HL-60 (cell line): ENCODE measurements at regions not wholly inside any gene's neighbourhood (a gene's known extent, or its start where the extent isn't known, plus 50 kb on each side); places are given as distances from the start of the nearest gene placed in this dataset.

Experiments
- POLR2AphosphoS5 ChIP-seq: IDR thresholded peaks from 2 replicates; pipeline ENCODE4 v1.6.1; 2012; ENCODE audit warnings: low read depth
- TF ChIP-seq, protein P1 (sequence below): IDR thresholded peaks from one replicate; pipeline ENCODE4 v1.5.1; 2011; ENCODE audit warnings: low read length, control low read depth, inconsistent platforms; ENCODE audit not compliant: insufficient read depth
- TF ChIP-seq, protein P2 (sequence below): IDR thresholded peaks from 2 replicates; pipeline ENCODE4 v1.6.1; 2012; ENCODE audit warnings: low read depth; ENCODE audit not compliant: insufficient replicate concordance

DNA sequence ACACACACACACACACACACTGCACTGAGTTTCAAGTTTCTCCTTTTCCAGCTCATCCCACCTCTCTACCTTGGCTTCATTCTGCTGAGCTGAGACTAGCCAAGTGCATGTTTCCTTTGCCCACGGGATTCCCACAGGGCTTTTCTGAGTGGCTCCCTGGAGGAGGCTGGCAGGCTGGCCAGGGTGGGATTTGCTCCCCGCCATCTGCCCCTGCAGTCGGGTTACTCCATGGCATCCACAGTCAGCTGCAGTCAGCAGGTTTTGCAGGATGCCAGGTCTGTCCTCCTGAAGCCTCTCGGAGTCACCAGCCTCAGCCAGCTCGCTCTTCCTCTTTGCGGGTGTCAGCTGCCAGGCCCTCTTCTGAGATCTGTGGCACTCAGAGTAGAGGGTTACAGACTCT lies 783.7 kb upstream of the SOX11 start:
- TF ChIP-seq, protein P1, sequence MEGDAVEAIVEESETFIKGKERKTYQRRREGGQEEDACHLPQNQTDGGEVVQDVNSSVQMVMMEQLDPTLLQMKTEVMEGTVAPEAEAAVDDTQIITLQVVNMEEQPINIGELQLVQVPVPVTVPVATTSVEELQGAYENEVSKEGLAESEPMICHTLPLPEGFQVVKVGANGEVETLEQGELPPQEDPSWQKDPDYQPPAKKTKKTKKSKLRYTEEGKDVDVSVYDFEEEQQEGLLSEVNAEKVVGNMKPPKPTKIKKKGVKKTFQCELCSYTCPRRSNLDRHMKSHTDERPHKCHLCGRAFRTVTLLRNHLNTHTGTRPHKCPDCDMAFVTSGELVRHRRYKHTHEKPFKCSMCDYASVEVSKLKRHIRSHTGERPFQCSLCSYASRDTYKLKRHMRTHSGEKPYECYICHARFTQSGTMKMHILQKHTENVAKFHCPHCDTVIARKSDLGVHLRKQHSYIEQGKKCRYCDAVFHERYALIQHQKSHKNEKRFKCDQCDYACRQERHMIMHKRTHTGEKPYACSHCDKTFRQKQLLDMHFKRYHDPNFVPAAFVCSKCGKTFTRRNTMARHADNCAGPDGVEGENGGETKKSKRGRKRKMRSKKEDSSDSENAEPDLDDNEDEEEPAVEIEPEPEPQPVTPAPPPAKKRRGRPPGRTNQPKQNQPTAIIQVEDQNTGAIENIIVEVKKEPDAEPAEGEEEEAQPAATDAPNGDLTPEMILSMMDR = no peak
- TF ChIP-seq POLR2AphosphoS5 = no peak
- TF ChIP-seq, protein P2, sequence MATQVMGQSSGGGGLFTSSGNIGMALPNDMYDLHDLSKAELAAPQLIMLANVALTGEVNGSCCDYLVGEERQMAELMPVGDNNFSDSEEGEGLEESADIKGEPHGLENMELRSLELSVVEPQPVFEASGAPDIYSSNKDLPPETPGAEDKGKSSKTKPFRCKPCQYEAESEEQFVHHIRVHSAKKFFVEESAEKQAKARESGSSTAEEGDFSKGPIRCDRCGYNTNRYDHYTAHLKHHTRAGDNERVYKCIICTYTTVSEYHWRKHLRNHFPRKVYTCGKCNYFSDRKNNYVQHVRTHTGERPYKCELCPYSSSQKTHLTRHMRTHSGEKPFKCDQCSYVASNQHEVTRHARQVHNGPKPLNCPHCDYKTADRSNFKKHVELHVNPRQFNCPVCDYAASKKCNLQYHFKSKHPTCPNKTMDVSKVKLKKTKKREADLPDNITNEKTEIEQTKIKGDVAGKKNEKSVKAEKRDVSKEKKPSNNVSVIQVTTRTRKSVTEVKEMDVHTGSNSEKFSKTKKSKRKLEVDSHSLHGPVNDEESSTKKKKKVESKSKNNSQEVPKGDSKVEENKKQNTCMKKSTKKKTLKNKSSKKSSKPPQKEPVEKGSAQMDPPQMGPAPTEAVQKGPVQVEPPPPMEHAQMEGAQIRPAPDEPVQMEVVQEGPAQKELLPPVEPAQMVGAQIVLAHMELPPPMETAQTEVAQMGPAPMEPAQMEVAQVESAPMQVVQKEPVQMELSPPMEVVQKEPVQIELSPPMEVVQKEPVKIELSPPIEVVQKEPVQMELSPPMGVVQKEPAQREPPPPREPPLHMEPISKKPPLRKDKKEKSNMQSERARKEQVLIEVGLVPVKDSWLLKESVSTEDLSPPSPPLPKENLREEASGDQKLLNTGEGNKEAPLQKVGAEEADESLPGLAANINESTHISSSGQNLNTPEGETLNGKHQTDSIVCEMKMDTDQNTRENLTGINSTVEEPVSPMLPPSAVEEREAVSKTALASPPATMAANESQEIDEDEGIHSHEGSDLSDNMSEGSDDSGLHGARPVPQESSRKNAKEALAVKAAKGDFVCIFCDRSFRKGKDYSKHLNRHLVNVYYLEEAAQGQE = no peak
